ENCODE measurements at regions not wholly inside any gene's neighbourhood (a gene's known extent, or its start where the extent isn't known, plus 50 kb on each side); places are given as distances from the start of the nearest gene placed in this dataset.
"Not testable (repeated sequence)": the region's sequence is repeated elsewhere in the genome, so short reads cannot be mapped to it uniquely, and the experiment has no call there.

GRCh38 chr13:42485272-42485671, 88.7 kb upstream of the TNFSF11 start:
- DNase-seq: no peak

DNA sequence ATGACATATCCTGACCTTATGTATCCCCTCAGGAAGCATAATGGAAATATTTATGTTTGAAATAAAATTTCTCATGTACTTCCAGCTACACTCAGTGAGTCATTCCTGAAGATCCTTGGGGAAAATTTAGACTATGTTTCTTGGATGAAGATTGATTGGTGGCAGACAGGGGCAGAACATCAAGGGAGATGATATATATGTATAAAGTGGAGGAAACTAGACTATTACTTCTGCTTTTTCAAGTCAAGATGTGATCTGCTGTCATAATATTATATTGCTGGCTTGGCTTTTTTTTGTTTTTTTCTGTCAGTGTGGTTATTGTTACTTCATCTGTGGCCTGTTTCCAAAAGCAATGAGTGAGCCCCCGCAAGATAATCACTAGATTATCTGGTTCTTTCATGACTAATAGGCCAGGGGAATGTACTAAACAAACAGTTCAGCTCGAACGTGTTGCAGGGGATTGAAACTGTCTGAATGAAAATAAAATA, 87.2 kb upstream of the TNFSF11 start:
- DNase-seq: no peak

DNA sequence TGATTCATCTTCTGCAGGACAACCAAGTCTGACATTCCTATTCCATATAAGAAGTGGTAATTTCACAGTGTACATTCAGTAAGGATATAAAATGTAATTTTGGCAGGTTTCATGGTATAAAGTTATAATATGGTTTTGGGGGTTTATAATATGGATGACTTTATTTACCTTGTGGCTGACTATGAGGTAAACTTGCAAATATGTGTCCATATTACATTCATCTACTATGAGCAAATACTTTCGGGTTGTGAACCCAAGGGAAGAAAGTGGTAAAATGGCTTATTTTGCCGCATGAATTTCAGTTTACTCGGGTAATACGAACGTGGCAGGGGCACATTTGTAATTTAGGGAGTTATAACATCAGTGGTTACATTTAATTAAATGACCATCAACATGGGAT, 86.7 kb upstream of the TNFSF11 start:
- DNase-seq: no peak

DNA sequence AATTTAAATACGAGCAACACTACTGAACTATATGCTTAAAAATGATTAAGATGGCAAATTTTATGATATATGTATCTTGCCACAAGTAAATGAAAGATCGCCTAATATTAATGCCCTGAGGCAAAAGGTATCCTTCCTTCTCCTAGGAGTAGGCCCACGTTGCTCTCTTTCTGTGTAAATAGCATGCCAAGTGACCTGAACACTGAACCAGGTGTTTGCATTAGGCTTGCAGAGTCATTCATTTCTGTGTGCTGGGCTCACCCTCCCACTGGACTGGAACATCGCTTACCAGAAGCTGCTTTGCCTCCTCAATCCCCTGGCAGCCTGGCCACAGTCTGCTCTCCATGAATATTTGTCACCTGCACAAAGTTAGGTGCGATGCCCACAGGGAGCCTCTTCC, 83.3 kb upstream of the TNFSF11 start:
- no peak for DNase-seq

DNA sequence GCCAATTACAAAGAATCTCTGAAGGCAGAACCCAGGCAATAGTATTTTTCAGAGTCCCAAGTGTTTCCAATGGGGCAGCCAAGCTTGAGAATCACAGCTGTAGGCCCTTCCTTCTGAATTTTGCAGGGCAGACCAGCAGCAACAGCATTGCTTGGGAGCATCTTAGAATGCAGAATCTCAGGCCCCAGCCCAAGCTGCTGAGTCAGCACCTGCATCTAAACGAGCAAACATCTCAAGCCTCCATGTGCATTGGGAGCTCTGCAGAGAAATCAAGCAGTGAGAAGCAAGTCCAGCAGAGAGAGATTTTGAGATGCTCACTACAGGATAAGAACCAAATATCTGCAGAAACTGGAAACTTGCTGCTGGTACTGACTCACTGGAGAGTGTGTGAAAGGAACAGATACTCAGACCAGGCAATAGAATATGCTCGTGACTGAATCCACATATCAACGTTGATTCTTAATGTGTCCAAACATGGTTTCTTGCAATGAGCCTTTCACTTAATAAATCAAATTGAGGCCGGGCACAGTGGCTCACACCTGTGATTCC, 81.5 kb upstream of the TNFSF11 start:
- DNase-seq: no peak

- no peak for DNase-seq
Observed at GRCh38 chr13:42494157-42494556, 79.8 kb upstream of the TNFSF11 start.

DNA sequence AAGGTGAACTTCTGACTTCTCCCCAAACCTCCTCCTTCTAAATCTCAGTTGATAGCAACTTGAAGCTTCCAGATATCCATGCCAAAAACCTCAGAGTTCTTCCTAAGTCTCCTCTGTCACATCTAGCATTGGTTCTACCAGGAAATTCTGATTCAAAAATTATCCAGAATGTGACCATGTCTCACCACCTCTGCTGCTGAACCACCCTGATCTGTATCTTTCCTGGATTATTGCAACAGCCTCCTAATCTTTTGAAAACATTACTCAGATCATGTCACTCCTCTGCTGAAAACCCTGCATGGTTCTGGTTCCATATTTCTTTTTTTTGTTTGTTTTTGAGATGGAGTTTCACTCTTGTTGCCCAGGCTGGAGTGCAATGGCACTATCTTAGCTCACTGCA, 78.7 kb upstream of the TNFSF11 start:
- DNase-seq: no peak

DNA sequence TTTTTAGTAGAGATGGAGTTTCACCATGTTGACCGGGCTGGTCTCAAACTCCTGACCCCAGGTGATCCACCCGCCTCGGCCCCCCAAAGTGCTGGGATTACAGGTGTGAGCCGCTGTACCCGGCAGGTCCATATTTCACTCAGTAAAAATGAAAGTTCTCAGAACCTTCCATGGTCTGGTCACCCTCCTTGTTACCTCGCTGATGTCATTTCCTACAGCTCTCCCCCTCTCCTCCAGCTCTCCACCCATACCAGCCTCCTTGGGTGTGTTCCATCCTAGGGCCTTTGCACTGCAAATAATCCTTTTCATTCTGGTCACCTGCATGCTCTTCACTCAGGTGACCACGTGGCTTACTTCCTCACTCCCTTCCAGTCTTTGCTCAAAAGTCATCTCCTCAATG, 78.2 kb upstream of the TNFSF11 start:
- no peak for DNase-seq

GRCh38 chr13:42496926-42497554, 76.9 kb upstream of the TNFSF11 start:
- DNase-seq: not testable (repeated sequence)

DNA sequence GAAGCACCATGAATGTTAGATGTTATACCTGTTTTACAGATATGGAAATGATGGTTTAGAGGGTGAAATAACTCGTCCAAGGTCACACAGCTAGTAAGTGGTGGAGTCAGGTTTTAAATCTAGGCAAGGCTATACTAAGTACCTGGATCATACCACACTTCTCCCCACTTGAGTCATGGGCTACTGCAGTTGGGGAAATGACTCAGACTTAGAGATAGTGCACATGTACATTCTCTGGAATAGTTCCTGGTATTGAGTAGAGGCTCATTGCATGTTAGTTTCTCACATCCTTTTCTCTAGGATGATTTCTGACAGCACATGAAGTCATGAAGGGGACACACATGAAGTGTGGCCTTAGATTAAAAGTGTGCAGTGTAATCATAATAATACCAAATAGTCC, 76.2 kb upstream of the TNFSF11 start:
- DNase-seq: no peak

DNA sequence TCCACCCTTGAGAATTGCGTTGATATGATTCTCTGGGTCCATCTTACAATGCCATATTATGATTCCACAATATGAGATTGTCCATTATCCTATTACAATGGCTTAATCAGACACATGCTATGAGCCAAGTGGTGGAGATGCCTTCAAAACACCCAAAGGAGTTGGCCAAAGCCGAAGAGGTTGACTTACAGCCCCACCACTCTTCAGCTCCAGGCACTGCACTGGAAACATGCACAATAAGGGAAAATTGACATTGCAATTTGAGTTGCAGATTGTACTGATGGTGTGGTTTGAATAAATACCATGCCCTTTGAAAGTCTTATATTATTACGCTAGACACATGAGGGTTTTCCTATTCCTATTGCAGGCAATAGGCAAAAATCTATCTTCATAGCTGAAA, 75.4 kb upstream of the TNFSF11 start:
- no peak for DNase-seq

Data from activated naive CD4-positive, alpha-beta T cell treated with Interleukin-2 at 50 U/mL for 16 hours (primary cell).